HG03108 (cell line): ENCODE measurements at regions not wholly inside any gene's neighbourhood (a gene's known extent, or its start where the extent isn't known, plus 50 kb on each side); places are given as distances from the start of the nearest gene placed in this dataset.

Experiments
- ATAC-seq: cut with Tn5 transposase; IDR thresholded peaks from one replicate; pipeline ENCODE4 v1.9.1; 2021; ENCODE audit warnings: moderate library complexity; ENCODE audit not compliant: unreplicated experiment

DNA sequence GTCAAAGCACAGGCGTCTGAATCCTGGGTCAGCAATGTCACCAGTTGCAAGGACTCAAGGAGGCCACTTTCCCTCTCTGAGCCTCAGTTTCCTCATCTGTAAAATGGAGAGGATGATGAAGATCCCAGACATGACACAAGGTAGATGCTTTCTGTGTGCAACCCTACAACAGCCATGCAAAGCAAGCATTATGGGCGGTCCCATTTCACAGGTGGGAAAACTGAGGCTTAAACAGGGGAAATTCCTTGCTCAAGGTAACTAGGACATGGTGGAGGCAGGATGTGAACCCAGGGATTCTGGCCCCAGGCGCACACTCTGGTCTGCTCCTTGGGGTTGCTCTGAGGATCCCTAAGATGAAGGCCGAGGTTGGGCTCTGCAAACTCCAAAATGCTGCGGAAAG lies 311.0 kb downstream of the PTPRU start:
- no peak for ATAC-seq

DNA sequence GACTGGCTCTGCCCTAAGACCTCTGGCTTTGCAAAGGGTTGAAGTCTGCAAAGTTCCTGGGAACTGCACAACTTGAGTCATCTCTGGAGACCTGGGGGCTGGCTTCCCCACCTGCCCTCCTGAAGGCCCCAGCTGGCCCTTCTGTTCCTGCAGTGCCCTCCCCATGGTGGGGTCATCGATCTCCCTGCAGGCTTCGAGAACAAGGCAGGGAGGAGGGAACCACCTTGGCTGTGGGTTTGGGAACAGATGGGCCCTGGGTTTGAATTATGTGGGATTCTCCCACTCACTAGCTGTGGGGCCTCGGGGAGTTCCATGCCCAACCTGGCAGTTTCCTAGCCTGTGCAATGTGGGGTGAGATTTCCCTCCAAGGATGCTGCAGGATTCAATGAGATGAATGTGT lies 310.2 kb downstream of the PTPRU start:
- ATAC-seq = no peak

- no peak for ATAC-seq
Measured at GRCh38 chr1:29544406-29544805, 308.1 kb downstream of the PTPRU start.

- ATAC-seq = no peak
Measured at GRCh38 chr1:29543586-29543985, 307.3 kb downstream of the PTPRU start.

DNA sequence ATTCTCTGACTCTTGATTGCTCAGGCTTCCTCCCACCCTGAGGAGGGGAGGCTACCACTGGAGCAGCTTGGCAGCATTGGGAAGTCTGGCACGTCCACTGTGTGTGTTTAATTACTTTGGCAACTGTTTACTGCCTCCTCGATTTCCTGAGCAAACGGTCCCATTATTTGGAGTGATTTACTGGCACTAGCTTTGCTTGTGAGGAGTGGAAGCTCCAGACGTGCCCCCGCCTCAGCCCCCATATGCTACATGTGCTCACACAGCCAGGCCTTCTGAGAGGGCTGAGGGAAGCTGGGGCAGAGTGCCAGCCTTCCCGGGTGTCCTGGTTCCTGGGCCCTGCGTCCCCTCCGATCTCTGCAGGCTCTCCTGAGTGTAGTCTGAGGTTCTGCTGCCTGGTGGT lies 306.2 kb downstream of the PTPRU start:
- no peak for ATAC-seq

GRCh38 chr1:29541631-29542030 lies 305.3 kb downstream of the PTPRU start:
- ATAC-seq = no peak

GRCh38 chr1:29540801-29541357 lies 304.6 kb downstream of the PTPRU start:
- ATAC-seq = no peak

- ATAC-seq = no peak
Measured at GRCh38 chr1:29539971-29540370, 303.6 kb downstream of the PTPRU start.

GRCh38 chr1:29538586-29538985 lies 302.3 kb downstream of the PTPRU start:
- no peak for ATAC-seq

DNA sequence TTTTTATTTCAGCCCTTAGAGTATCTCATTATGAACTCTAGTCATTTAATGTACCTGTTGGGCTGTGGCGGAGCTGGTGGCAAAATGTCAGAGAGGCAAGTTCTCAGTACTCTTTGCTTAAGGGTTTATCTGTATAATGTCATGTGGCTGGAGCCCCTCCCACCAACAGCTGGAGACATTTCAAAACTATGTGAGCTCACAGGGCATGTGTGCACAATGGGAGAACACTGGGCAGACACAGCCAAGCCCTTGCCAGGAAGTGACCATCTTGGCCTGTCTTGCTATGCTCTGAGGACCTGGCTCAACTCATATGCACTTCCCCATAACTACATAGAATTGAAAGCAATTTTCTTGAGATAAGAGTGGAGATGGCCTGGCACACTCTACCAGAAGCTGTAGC lies 296.4 kb downstream of the PTPRU start:
- no peak for ATAC-seq

- no peak for ATAC-seq
Measured at GRCh38 chr1:29532285-29532684, 296.0 kb downstream of the PTPRU start.

DNA sequence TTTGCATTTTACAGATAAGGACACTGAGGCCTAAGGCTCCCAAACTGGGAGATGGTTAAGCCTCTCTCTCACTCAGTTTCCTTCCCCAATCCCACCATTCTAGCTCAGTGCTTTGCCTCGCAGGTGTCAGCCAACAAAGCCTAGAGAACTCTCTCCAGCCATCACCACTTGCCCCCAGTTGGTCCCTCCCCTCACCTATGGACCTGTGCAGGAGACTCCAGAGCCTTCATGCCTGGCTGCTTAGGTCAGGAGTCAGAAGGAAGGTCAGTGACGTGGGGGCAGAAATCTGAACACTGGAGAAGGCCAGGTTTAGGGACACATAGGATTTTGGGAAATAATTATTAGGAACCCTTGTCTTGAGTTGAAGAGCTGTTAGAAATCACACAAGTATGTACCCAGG lies 295.3 kb downstream of the PTPRU start:
- ATAC-seq = no peak

DNA sequence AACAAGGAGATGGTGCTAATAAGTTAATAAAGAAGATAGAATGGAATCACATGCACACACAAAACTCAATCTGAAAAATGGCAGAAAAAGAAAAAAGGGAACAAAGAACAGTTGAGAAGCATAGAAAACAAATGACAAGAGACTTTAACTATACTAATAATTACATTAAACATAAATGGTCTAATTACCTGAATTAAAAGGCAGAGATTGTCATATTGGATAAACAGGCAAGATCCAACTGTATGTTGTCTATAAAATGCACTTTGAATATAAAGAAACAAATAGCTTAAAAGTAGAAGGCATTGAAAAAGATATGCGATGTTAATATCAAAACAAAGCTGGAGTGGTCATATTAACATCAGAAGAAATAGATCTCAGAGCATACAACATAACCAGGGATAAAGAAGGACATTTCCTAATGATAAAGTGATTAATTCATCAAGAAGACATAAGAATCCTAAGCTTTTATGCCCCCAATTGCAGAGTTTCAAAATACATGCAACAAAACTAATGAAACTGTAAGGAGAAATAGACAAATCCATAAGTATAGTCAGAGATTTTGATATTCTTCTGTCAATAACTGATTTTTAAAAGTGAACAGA lies 293.5 kb downstream of the PTPRU start:
- no peak for ATAC-seq

GRCh38 chr1:29527314-29528004 lies 291.1 kb downstream of the PTPRU start:
- no peak for ATAC-seq

- ATAC-seq = no peak
Measured at GRCh38 chr1:29525941-29526340, 289.6 kb downstream of the PTPRU start.

DNA sequence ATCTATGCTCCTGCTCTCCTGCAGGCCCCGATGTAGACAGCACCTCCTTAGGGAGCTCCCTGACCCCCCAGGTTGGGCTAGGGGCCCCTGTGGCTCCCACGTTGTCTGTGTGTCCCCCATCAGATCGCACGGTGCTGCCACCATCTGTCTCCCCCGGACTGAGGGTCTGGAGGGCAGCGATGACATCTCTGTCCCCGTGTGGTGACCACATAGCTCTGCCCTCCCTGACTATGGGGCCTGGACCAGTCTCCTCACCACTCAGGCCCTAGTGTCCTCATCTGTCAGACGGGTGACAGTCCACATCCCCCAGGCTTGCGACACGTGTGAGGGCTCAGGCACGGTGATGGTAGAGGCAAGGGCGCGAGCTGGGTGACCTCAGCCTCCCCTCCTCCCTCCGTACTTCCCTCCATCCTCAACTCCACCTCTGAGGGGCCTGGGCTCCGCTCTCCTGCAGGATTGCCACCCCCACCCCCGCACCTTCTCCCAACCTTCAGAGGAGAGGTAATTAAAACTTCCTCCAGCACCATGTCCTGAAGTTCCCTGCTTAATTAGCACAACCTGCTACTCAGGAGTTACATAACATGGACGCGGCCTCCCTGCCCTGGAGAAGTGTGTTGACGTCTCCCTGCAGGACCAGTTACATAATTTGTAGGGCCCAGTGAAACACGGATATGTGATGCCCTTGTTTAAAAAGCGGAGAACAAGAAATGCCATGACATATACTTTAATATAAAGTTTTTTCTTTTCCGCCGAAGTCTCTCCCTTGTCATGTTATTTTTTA lies 288.2 kb downstream of the PTPRU start:
- no peak for ATAC-seq

GRCh38 chr1:29523576-29523975 lies 287.3 kb downstream of the PTPRU start:
- no peak for ATAC-seq

DNA sequence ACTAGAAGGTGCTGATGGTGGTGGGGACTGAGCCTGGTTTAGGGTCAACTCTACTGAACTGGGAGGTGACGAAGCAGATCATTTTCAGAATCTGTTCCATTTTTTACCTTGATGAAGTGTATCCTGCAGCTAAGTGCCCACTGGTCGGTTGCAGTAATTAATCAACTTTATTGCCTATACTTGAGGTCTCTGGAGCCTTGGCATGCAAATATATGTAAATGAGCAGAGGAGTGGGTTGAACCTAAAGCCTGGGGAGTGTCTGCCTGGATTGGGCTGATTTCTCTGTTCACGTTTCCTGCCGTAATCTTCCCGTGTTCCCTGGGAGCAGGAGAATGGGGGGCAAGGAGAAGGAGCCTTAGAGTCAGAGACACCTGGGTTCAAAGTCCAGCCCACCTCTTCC lies 286.8 kb downstream of the PTPRU start:
- ATAC-seq = no peak

GRCh38 chr1:29521811-29522580 lies 285.7 kb downstream of the PTPRU start:
- no peak for ATAC-seq

- ATAC-seq = no peak
Measured at GRCh38 chr1:29521438-29521715, 285.1 kb downstream of the PTPRU start.
